GM19351 (cell line): ENCODE measurements at regions not wholly inside any gene's neighbourhood (a gene's known extent, or its start where the extent isn't known, plus 50 kb on each side); places are given as distances from the start of the nearest gene placed in this dataset.
"Not testable (repeated sequence)": the region's sequence is repeated elsewhere in the genome, so short reads cannot be mapped to it uniquely, and the experiment has no call there.

Experiments
- ATAC-seq: cut with Tn5 transposase; IDR thresholded peaks from one replicate; pipeline ENCODE4 v1.9.1; 2021; ENCODE audit warnings: mild to moderate bottlenecking, moderate library complexity; ENCODE audit not compliant: unreplicated experiment

DNA sequence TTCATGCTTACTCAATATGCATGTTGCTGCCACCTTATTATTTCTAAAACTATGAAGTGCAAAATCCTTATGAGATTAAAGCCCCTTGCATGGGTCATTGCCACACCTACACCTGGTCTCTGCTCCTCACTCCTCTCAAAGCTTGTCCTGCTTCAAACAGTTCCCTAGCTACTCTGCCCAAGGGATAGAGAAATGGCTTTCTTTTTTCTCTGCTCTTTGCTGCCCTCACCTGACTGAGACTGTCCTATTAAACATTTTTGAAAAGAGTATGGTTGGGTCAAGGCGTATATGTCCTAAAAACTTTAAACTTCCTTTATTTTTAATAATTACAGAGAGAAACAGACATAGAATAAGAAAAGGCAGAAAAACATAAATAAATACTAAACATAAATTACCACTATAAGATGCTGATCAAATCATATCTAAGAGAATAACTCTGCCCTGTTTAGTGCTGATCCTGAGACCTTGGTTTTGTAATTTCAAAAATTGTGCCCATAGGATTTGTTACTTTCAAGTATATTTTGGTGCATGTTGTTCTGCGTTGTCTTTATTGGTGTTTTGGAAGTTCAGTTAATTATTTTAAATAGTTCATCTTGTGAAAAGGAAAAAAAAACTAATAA lies 704.9 kb upstream of the PABPC4L start:
- no peak for ATAC-seq

DNA sequence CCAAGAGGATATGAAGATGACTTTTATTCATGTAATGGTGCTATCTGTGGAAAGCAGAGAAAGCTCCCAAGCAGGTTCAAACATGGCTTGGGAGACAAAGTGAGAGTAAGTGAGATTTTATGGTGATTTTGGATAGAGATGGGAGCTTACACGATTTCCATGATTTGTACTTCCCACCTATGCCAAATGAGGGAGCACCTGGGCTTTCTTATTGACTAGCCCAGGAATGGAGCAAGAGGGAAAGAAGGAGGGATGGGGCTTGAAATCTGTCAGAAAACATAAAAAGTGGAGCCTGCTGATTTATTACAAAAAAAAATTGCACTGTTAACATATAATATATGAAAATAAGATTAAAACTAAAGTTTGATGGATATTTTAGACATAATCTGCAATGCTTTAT lies 703.5 kb upstream of the PABPC4L start:
- ATAC-seq = no peak

GRCh38 chr4:134888156-134888555 lies 686.6 kb upstream of the PABPC4L start:
- ATAC-seq = no peak

GRCh38 chr4:134885436-134885835 lies 683.8 kb upstream of the PABPC4L start:
- no peak for ATAC-seq

GRCh38 chr4:134883831-134884449 lies 682.4 kb upstream of the PABPC4L start:
- ATAC-seq = no peak

DNA sequence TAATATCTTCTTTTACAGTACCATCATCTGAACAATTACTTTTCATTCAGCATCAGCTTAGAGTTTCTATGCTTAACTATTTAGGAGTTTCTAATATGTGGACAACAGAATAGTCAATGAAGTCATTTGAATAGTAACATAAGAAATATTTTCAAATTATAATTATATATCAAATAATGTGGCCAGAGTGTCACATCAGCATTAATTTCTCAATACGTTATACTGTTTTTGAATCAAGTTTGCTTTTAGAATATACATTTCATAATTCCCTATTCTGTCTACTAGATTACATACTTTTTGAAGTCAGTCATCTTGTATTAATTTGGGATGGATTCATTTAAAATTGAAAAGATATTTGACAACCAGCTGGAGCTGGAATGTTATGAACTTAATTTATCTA lies 677.4 kb upstream of the PABPC4L start:
- no peak for ATAC-seq

GRCh38 chr4:134867027-134867426 lies 665.4 kb upstream of the PABPC4L start:
- ATAC-seq = no peak

- ATAC-seq = no peak
Observed at GRCh38 chr4:134865675-134866074, 664.1 kb upstream of the PABPC4L start.

GRCh38 chr4:134862116-134862515 lies 660.5 kb upstream of the PABPC4L start:
- ATAC-seq = no peak

DNA sequence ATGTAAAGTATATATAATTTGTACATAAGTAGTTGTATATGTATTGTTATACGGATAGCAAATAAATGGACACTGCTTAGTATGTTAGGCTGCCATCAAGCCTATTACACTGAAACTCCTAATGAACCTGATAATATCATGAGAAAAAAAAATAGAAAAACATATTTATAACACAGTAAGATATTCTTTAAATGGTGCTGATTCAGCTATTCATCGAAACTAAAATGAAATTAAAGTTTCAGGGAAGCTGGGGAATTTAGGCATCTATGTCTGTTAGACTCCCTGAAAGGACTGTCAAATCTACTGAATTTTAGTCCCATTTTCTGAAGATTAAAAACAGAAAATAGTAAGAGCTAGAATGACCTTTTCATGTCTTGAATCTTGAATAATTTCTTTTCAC lies 647.1 kb upstream of the PABPC4L start:
- ATAC-seq = no peak

DNA sequence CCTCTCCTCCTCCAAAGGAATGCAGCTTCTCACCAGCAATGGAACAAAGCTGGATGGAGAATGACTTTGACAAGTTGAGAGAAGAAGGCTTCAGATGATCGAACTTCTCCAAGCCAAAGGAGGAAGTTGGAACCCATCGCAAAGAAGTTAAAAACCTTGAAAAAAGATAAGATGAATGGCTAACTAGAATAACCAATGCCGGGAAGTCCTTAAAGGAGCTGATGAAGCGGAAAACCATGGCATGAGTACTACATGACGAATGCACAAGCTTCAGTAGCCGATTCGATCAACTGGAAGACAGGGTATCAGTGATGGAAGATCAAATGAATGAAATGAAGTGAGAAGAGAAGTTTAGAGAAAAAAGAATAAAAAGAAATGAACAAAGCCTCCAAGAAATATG lies 629.2 kb upstream of the PABPC4L start:
- not testable (repeated sequence) for ATAC-seq

- ATAC-seq = no peak
Observed at GRCh38 chr4:134812611-134813010, 611.0 kb upstream of the PABPC4L start.

DNA sequence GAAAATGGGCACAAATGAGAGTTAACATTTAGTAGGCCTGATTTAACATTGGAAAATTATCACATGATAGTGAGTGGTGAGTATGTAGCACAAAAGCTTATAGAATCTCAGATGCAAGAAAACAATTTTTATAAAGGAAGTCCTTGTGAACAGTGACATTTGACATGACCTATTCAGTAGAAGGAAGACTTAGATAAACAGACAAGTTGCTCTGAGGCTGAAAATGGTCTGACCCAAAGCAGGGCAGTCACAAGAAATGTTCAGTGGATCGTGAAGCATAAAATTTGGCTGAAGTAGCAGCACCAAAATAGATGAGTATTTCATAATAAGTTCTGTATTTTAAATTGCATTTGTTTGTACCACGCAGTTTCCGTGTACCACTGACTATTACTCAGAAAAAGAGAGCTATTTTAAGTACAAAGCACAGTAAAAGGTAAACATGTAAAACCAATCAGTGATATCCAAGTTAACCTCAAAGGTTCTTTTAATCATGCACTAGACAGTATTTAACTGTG lies 605.7 kb upstream of the PABPC4L start:
- ATAC-seq = no peak

GRCh38 chr4:134798573-134798972 lies 597.0 kb upstream of the PABPC4L start:
- ATAC-seq = no peak

GRCh38 chr4:134787315-134787714 lies 585.7 kb upstream of the PABPC4L start:
- ATAC-seq = no peak

GRCh38 chr4:134780244-134780643 lies 578.7 kb upstream of the PABPC4L start:
- ATAC-seq = no peak

GRCh38 chr4:134777606-134778005 lies 576.0 kb upstream of the PABPC4L start:
- ATAC-seq = no peak

- no peak for ATAC-seq
Observed at GRCh38 chr4:134773497-134774000, 572.0 kb upstream of the PABPC4L start.

DNA sequence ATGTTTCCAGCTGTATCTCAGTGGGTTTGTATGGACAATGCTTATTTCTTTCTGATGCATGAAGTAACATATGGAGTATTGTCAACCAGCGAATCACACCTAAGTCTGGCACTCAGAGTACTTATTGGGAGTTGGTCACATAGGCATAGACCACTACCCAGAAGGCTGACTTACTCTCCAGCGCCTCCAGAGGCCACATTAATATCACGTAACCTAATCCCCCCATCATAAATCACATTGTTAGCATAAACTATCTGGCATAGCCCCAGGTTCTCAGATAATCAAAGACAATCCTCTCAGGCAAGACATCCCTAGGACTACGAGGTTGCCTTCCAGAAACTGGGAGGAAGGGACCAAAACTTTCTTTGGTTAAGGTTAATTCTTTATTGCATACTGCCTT lies 560.5 kb upstream of the PABPC4L start:
- ATAC-seq = no peak

- no peak for ATAC-seq
Observed at GRCh38 chr4:134756421-134756820, 554.8 kb upstream of the PABPC4L start.

DNA sequence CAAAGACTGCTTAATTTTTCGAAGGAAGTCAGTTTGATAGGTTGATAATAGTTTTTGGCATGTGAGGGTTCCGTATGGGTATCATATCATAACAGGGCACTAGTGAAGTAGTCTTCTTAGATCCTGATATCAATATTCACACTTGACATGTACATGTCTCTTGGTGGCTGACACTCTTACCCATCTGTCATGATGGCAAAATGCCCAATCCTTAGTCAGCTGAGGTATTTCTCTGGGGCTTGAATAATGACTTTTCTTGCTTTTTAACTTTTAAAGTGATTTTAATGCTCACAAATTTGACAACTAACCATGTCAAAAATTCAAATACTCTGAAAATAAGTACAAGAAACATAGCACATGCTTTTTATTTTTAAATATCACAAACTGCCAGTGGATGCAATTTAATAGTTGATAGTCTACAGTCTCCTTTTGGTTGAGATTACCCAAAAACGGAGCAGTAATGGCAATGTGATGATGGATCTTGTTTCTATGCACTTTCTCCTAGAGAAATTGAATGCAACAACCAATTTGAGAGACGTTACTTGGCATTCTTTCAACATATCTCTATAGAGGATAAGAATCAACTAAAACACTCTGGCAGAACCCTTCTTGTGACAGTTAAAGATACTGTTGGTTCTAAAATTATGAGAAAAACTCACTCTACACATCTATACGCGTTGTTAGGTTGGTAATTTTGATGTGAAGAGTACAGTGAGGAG lies 552.9 kb upstream of the PABPC4L start:
- no peak for ATAC-seq

DNA sequence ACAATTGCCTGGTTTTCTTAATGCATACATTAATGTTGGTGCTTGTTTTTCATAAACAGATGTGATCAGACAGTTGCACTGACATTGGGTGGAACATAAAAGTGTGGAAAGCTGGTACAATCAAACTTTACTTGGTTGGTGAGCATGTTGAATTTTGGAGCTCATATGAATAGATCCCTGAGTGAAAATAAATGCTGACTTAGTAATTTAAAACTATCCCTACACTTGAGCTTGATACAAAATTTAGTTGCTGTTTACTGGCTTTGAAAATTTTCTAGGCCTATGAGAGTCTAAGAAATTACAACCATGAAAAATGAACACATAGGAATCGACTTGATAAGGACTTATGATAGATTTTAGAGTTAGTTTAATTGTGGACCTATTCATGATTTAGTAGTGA lies 551.8 kb upstream of the PABPC4L start:
- no peak for ATAC-seq
